H9 (cell line): ENCODE measurements at regions not wholly inside any gene's neighbourhood (a gene's known extent, or its start where the extent isn't known, plus 50 kb on each side); places are given as distances from the start of the nearest gene placed in this dataset.

Source experiments
- DNase-seq: peaks from one replicate; pipeline ENCODE4 v3.0.0-alpha.2; 2017
- H2AFZ ChIP-seq: one replicate; pipeline ENCODE4 v1.6.1; 2013; ENCODE audit warnings: mild to moderate bottlenecking, low read length, control low read depth, moderate library complexity
- H2AK5ac ChIP-seq: 2 replicates; pipeline ENCODE4 v1.6.1; 2013; ENCODE audit warnings: low read length, control low read depth, mixed read lengths; ENCODE audit not compliant: insufficient read length
- H2BK120ac ChIP-seq: one replicate; pipeline ENCODE4 v1.6.1; 2013; ENCODE audit warnings: low read depth, mild to moderate bottlenecking, low read length, control low read depth, inconsistent platforms; ENCODE audit not compliant: poor library complexity, severe bottlenecking
- H2BK12ac ChIP-seq: 2 replicates; pipeline ENCODE4 v1.6.1; 2013; ENCODE audit warnings: low read length, control low read depth, mixed read lengths, low read depth; ENCODE audit not compliant: insufficient read length
- H2BK15ac ChIP-seq: 2 replicates; pipeline ENCODE4 v1.6.1; 2013; ENCODE audit warnings: low read depth, low read length, control low read depth
- H2BK20ac ChIP-seq: one replicate; pipeline ENCODE4 v1.6.1; 2013; ENCODE audit warnings: low read depth, mild to moderate bottlenecking, low read length, control low read depth, inconsistent platforms; ENCODE audit not compliant: poor library complexity, severe bottlenecking
- H2BK5ac ChIP-seq: 2 replicates; pipeline ENCODE4 v1.6.1; 2013; ENCODE audit warnings: low read length, control low read depth, mixed read lengths; ENCODE audit not compliant: insufficient read length
- H3K14ac ChIP-seq: 2 replicates; pipeline ENCODE4 v1.6.1; 2013; ENCODE audit warnings: low read length, control low read depth; ENCODE audit not compliant: insufficient read depth
- H3K18ac ChIP-seq: 2 replicates; pipeline ENCODE4 v1.6.1; 2013; ENCODE audit warnings: low read depth, mild to moderate bottlenecking, mixed read lengths, low read length, control low read depth; ENCODE audit not compliant: insufficient read length
- H3K23ac ChIP-seq: 2 replicates; pipeline ENCODE4 v1.6.1; 2013; ENCODE audit warnings: low read length, control low read depth, mixed read lengths, low read depth; ENCODE audit not compliant: insufficient read length
- H3K23me2 ChIP-seq: 2 replicates; pipeline ENCODE4 v1.6.1; 2013; ENCODE audit warnings: low read depth, mild to moderate bottlenecking, mixed read lengths, low read length, control low read depth; ENCODE audit not compliant: insufficient read length, poor library complexity, severe bottlenecking
- H3K27ac ChIP-seq: 2 replicates; pipeline ENCODE4 v1.5.1; 2013; ENCODE audit warnings: low read length, control low read depth, mixed read lengths, low read depth; ENCODE audit not compliant: insufficient read length
- H3K27me3 ChIP-seq: 2 replicates; pipeline ENCODE4 v1.6.1; 2013; ENCODE audit warnings: low read length, control low read depth, inconsistent platforms; ENCODE audit not compliant: insufficient read depth
- H3K4ac ChIP-seq: 2 replicates; pipeline ENCODE4 v1.6.1; 2013; ENCODE audit warnings: low read depth, mild to moderate bottlenecking, control low read depth, inconsistent platforms, low read length, moderate library complexity
- H3K4me1 ChIP-seq: 2 replicates; pipeline ENCODE4 v1.6.1; 2013; ENCODE audit warnings: low read length, control low read depth, inconsistent platforms; ENCODE audit not compliant: insufficient read depth
- H3K4me2 ChIP-seq: 2 replicates; pipeline ENCODE4 v1.6.1; 2013; ENCODE audit warnings: low read length, control low read depth, mixed read lengths; ENCODE audit not compliant: insufficient read length, insufficient read depth
- H3K56ac ChIP-seq: 2 replicates; pipeline ENCODE4 v1.6.1; 2013; ENCODE audit warnings: low read depth, mild to moderate bottlenecking, mixed read lengths, low read length, control low read depth; ENCODE audit not compliant: insufficient read length
- H3K79me1 ChIP-seq: 2 replicates; pipeline ENCODE4 v1.6.1; 2013; ENCODE audit warnings: low read depth, mild to moderate bottlenecking, moderate library complexity, low read length, control low read depth, inconsistent platforms; ENCODE audit not compliant: insufficient read depth, poor library complexity, severe bottlenecking
- H3K79me2 ChIP-seq: 2 replicates; pipeline ENCODE4 v1.6.1; 2013; ENCODE audit warnings: low read length, control low read depth, inconsistent platforms; ENCODE audit not compliant: insufficient read depth
- H3K9ac ChIP-seq: 2 replicates; pipeline ENCODE4 v1.6.1; 2013; ENCODE audit warnings: low read length, control low read depth, mixed read lengths; ENCODE audit not compliant: insufficient read length; ENCODE audit errors: extremely low read depth
- H3K9me3 ChIP-seq: one replicate; pipeline ENCODE4 v1.6.1; 2013; ENCODE audit warnings: low read depth, low read length, inconsistent platforms; ENCODE audit not compliant: control insufficient read depth
- H3T11ph ChIP-seq: one replicate; pipeline ENCODE4 v1.6.1; 2013; ENCODE audit warnings: mild to moderate bottlenecking, low read length, control low read depth, inconsistent platforms
- H4K20me1 ChIP-seq: one replicate; pipeline ENCODE4 v1.6.1; 2013; ENCODE audit not compliant: control insufficient read depth, insufficient read length, insufficient read depth
- H4K5ac ChIP-seq: 2 replicates; pipeline ENCODE4 v1.6.1; 2013; ENCODE audit warnings: low read depth, mild to moderate bottlenecking, mixed read lengths, low read length, control low read depth; ENCODE audit not compliant: insufficient read length
- H4K8ac ChIP-seq: replicated peaks from 2 replicates; pipeline ENCODE4 v1.6.1; 2013; ENCODE audit warnings: low read length, control low read depth, mixed read lengths, low read depth; ENCODE audit not compliant: insufficient read length
- H4K91ac ChIP-seq: 2 replicates; pipeline ENCODE4 v1.6.1; 2013; ENCODE audit warnings: low read depth, mild to moderate bottlenecking, moderate library complexity, mixed read lengths, low read length, control low read depth; ENCODE audit not compliant: insufficient read length
- H3K27ac Mint-ChIP-seq, 3 experiments: 2 replicates in 2 of 3; 3 replicates in 1 of 3; pipeline ENCODE4 v1.8.0; 2020 to 2021; ENCODE audit warnings: mixed read lengths in 3 of 3, mild to moderate bottlenecking in 1 of 3, moderate library complexity in 1 of 3
- H3K27me3 Mint-ChIP-seq: 2 replicates; pipeline ENCODE4 v1.8.0; 2021; ENCODE audit warnings: low read depth, mild to moderate bottlenecking, moderate library complexity, mixed read lengths
- H3K36me3 Mint-ChIP-seq, 3 experiments: 2 replicates in 2 of 3; 3 replicates in 1 of 3; pipeline ENCODE4 v1.8.0; 2020 to 2021; ENCODE audit warnings: low read depth in 3 of 3, mixed read lengths in 3 of 3; ENCODE audit not compliant: insufficient read depth in 1 of 3
- H3K4me1 Mint-ChIP-seq, 2 experiments: 2 replicates each; pipeline ENCODE4 v1.8.0; 2020; ENCODE audit warnings: mixed read lengths in 2 of 2
- H3K4me3 Mint-ChIP-seq, 2 experiments: 2 replicates in 1 of 2; 3 replicates in 1 of 2; pipeline ENCODE4 v1.8.0; 2020 to 2021; ENCODE audit warnings: mild to moderate bottlenecking in 2 of 2, mixed read lengths in 2 of 2, moderate library complexity in 1 of 2
- H3K9me3 Mint-ChIP-seq, 2 experiments: 2 replicates in 1 of 2; 3 replicates in 1 of 2; pipeline ENCODE4 v1.8.0; 2020; ENCODE audit warnings: mild to moderate bottlenecking in 2 of 2, mixed read lengths in 2 of 2, moderate library complexity in 1 of 2
- TF ChIP-seq, protein P1 (sequence below): fragments of 200-600 bp; sonication (generic); conservative IDR thresholded peaks from 3 replicates; pipeline ENCODE4 v1.8.0; 2021; ENCODE audit warnings: antibody characterized with exemption, mild to moderate bottlenecking

DNA sequence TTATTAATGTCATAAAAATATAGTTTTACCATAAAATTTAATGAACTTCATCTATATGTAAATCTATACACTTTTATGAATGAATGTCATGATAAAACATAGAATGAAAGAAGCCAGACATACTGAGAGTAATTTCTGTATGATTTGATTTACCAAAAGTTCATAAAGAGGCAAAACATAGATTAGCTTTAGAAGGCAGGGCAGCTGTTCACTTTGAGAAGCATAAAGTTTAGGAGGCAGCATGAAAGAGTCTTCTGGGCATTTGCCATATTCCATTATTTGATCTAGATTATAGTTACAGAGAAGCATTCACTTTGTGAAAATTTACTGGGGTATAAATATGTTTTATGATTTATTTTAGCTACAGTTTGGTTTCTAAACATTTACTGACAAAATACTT, 487.2 kb downstream of the ANKRD7 start:
- H3K18ac ChIP-seq, result no peak overlapping the region
- H3K14ac ChIP-seq, result no peak overlapping the region
- H3K27me3 ChIP-seq, result no peaks in the 10 kb centered on the region
- H3K4me3 Mint-ChIP-seq, result no peak overlapping the region
- H3K27ac ChIP-seq, result no peak overlapping the region
- no peak overlapping the region for H3K4me2 ChIP-seq
- H3K36me3 Mint-ChIP-seq, result no peaks in the 10 kb centered on the region
- no peaks in the 10 kb centered on the region for H3K4me1 ChIP-seq
- H3K4me1 Mint-ChIP-seq, result peaks cover 0 to 3% of the 10 kb centered on the region in 2 experiments; a peak in 1 of 4 replicates
- no peak overlapping the region for H3K4ac ChIP-seq
- H4K8ac ChIP-seq, result no peak overlapping the region
- no peak overlapping the region for H2BK15ac ChIP-seq
- H3K27ac Mint-ChIP-seq, result no peak overlapping the region
- no peak overlapping the region for H2AFZ ChIP-seq
- no peak overlapping the region for H3T11ph ChIP-seq
- H3K9ac ChIP-seq, result no peak overlapping the region
- H4K91ac ChIP-seq, result no peak overlapping the region
- no peak overlapping the region for H2BK20ac ChIP-seq
- no peak for DNase-seq
- H3K23ac ChIP-seq, result no peak overlapping the region
- H3K23me2 ChIP-seq, result no peaks in the 10 kb centered on the region
- no peaks in the 10 kb centered on the region for H3K79me1 ChIP-seq
- H2BK120ac ChIP-seq, result no peak overlapping the region
- TF ChIP-seq, protein P1, sequence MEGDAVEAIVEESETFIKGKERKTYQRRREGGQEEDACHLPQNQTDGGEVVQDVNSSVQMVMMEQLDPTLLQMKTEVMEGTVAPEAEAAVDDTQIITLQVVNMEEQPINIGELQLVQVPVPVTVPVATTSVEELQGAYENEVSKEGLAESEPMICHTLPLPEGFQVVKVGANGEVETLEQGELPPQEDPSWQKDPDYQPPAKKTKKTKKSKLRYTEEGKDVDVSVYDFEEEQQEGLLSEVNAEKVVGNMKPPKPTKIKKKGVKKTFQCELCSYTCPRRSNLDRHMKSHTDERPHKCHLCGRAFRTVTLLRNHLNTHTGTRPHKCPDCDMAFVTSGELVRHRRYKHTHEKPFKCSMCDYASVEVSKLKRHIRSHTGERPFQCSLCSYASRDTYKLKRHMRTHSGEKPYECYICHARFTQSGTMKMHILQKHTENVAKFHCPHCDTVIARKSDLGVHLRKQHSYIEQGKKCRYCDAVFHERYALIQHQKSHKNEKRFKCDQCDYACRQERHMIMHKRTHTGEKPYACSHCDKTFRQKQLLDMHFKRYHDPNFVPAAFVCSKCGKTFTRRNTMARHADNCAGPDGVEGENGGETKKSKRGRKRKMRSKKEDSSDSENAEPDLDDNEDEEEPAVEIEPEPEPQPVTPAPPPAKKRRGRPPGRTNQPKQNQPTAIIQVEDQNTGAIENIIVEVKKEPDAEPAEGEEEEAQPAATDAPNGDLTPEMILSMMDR, result no peak
- no peak overlapping the region for H2AK5ac ChIP-seq
- H2BK5ac ChIP-seq, result no peak overlapping the region
- H3K9me3 ChIP-seq, result no peaks in the 10 kb centered on the region
- H2BK12ac ChIP-seq, result no peak overlapping the region
- H3K56ac ChIP-seq, result no peak overlapping the region
- H4K20me1 ChIP-seq, result no peaks in the 10 kb centered on the region
- H3K9me3 Mint-ChIP-seq, result no peaks in the 10 kb centered on the region
- no peak overlapping the region for H4K5ac ChIP-seq
- no peaks in the 10 kb centered on the region for H3K27me3 Mint-ChIP-seq
- no peaks in the 10 kb centered on the region for H3K79me2 ChIP-seq
